Mesodermal cell (in vitro differentiated cells): ENCODE measurements at regions not wholly inside any gene's neighbourhood (a gene's known extent, or its start where the extent isn't known, plus 50 kb on each side); places are given as distances from the start of the nearest gene placed in this dataset.
A peak's percentile ranks its signal among the peaks of the same experiment; 100 is the strongest.

Source experiments
- H3K27ac ChIP-seq: 2 replicates; pipeline ENCODE4 v1.7.0; 2013; ENCODE audit warnings: mild to moderate bottlenecking, low read depth, low read length, moderate library complexity; ENCODE audit not compliant: severe bottlenecking
- H3K36me3 ChIP-seq: 2 replicates; pipeline ENCODE4 v1.7.1; 2013; ENCODE audit warnings: mild to moderate bottlenecking, low read length, moderate library complexity; ENCODE audit not compliant: control insufficient read depth, insufficient read depth
- H3K4me1 ChIP-seq: one replicate; pipeline ENCODE4 v1.7.1; 2013; ENCODE audit warnings: mild to moderate bottlenecking, low read length; ENCODE audit not compliant: insufficient read depth, control insufficient read depth, poor library complexity, severe bottlenecking
- H3K4me3 ChIP-seq: 2 replicates; pipeline ENCODE4 v1.7.0; 2013; ENCODE audit warnings: low read length, control low read depth, mild to moderate bottlenecking; ENCODE audit not compliant: insufficient read depth, poor library complexity, severe bottlenecking; ENCODE audit errors: extremely low read depth
- H3K9me3 ChIP-seq: 2 replicates; pipeline ENCODE4 v1.7.1; 2013; ENCODE audit warnings: mild to moderate bottlenecking, low read length, moderate library complexity; ENCODE audit not compliant: control insufficient read depth
- WGBS, 2 experiments: methylation state at CpG; one replicate each; pipeline ENCODE4 v1.1.5; 2013; ENCODE audit warnings: missing lambda C conversion rate in 2 of 2; ENCODE audit not compliant: insufficient coverage in 2 of 2; 5-methylcytosine and 5-hydroxymethylcytosine counted together

DNA sequence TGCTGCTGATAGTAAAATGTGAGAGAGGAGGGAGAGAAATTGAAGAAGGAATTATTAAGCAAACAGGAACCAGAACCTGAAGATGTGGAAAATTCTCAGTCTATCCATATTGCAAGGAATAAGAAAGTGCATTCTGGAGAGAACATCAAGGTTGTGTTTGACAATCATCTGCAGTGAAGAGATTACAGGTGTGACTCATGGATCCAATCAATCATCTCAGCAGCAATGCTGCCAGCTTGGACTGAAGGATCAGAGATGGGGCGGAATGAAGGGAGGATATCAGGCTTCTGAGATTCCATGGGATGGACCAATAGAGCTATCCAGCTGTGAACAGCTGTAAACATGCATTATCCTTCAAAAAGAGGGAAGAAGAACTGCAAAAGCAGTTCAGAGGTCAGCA is 247.3 kb downstream of the LPIN1 start:
- 100% methylated on average over 1 of the region's 1 CpG for WGBS, 2 experiments
- H3K36me3 ChIP-seq, result no peaks in the 10 kb centered on the region
- no peak overlapping the region for H3K27ac ChIP-seq
- no peak overlapping the region for H3K4me3 ChIP-seq
- no peaks in the 10 kb centered on the region for H3K9me3 ChIP-seq
- peaks cover 4% of the 10 kb centered on the region for H3K4me1 ChIP-seq

DNA sequence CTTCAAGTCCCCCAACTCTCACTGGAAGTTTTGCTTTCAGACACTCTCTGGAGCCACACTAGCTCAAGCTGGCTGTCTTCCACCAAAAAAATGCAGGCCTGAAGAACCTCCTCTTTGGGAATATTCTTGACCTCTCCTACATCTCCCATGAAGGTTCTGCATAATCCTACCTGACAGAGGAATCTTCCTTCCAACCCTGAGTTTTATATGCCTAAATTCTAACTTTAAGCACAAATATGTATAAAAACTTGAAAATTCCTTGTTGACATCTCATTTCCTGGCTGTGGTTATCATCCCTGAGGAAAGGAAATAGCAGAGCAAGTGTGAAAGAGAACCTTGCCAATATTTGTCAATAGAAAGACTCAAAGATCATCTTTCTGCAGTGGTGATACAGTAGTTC is 249.0 kb downstream of the LPIN1 start:
- no peak overlapping the region for H3K27ac ChIP-seq
- H3K9me3 ChIP-seq, result no peaks in the 10 kb centered on the region
- H3K4me1 ChIP-seq, result peaks cover 7% of the 10 kb centered on the region
- H3K36me3 ChIP-seq, result no peaks in the 10 kb centered on the region
- H3K4me3 ChIP-seq, result no peak overlapping the region

GRCh38 chr2:11996618-11997017 is 250.2 kb downstream of the LPIN1 start:
- H3K36me3 ChIP-seq, result no peaks in the 10 kb centered on the region
- no peak overlapping the region for H3K4me3 ChIP-seq
- H3K27ac ChIP-seq, result no peak overlapping the region
- H3K4me1 ChIP-seq, result peaks cover 7% of the 10 kb centered on the region
- no peaks in the 10 kb centered on the region for H3K9me3 ChIP-seq

GRCh38 chr2:11997142-11997541 is 250.7 kb downstream of the LPIN1 start:
- no peaks in the 10 kb centered on the region for H3K9me3 ChIP-seq
- H3K27ac ChIP-seq, result no peak overlapping the region
- peaks cover 7% of the 10 kb centered on the region for H3K4me1 ChIP-seq
- H3K4me3 ChIP-seq, result no peak overlapping the region
- no peaks in the 10 kb centered on the region for H3K36me3 ChIP-seq

DNA sequence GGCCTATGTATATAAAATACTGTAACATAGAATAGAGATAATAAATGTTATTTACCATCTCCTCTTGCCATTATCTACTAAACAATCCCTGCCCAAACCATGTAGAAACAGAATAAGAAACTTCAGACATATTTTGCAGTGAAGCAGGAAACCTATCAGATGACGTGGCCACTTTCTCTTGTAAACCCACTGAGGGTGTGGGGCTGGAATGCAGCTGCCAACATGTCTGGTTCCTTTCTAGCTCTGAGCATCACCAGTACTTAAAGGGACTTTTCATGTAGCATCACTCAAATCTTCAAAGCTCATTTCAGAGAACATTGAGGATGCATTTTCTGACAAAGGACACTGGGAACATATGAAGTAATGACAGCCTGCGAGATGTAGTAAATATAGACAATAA is 251.8 kb downstream of the LPIN1 start:
- H3K4me1 ChIP-seq, result peaks cover 7% of the 10 kb centered on the region

GRCh38 chr2:11998626-11999378 is 252.4 kb downstream of the LPIN1 start:
- no peak overlapping the region for H3K27ac ChIP-seq
- H3K36me3 ChIP-seq, result no peaks in the 10 kb centered on the region
- H3K4me3 ChIP-seq, result no peak overlapping the region
- H3K4me1 ChIP-seq, result peaks cover 7% of the 10 kb centered on the region
- WGBS, 2 experiments, result 93 to 97% methylated on average over 2 to 4 of the region's 4 CpGs
- no peaks in the 10 kb centered on the region for H3K9me3 ChIP-seq

More for the DNA sequence above, 251.8 kb downstream of the LPIN1 start:
- H3K27ac ChIP-seq, result no peak overlapping the region
- WGBS, 2 experiments, result 85 to 100% methylated on average over 1 of the region's 2 CpGs
- H3K4me3 ChIP-seq, result no peak overlapping the region
- H3K36me3 ChIP-seq, result no peaks in the 10 kb centered on the region
- no peaks in the 10 kb centered on the region for H3K9me3 ChIP-seq

GRCh38 chr2:12001621-12002020 is 255.2 kb downstream of the LPIN1 start:
- H3K9me3 ChIP-seq, result no peaks in the 10 kb centered on the region
- peaks cover 11% of the 10 kb centered on the region for H3K4me1 ChIP-seq
- no peak overlapping the region for H3K4me3 ChIP-seq
- H3K27ac ChIP-seq, result no peak overlapping the region
- 100% methylated on average over 1 of the region's 1 CpG; no CpG with 5 or more reads in 1 of the 2 experiments for WGBS, 2 experiments
- no peaks in the 10 kb centered on the region for H3K36me3 ChIP-seq

DNA sequence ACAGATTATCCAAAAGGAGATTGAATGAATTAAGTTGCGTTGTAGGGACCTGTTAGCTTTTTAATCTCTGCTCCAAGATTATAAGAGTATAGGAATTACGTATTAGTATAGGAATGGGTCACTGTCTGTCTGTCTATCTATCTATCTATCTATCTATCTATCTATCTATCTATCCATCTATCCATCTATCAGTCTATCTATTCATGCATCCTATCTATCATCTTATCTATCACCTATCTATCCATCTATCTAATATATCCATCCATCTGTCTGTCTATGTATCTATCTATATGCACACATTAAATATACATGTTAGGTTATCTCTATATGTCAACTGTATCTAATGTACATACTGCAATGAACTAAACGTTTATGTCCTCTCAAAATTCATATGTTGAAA is 255.8 kb downstream of the LPIN1 start:
- 100% methylated on average over 1 of the region's 3 CpGs; no CpG with 5 or more reads in 1 of the 2 experiments for WGBS, 2 experiments
- Histone ChIP-seq H3K27ac (no peak overlapping the region), H3K36me3 (no peaks in the 10 kb centered on the region), H3K4me1 (peaks cover 17% of the 10 kb centered on the region), H3K9me3 (no peaks in the 10 kb centered on the region), H3K4me3 (no peak overlapping the region)

GRCh38 chr2:12004713-12005112 is 258.3 kb downstream of the LPIN1 start:
- no peaks in the 10 kb centered on the region for H3K9me3 ChIP-seq
- H3K4me1 ChIP-seq, result peaks cover 25% of the 10 kb centered on the region
- H3K4me3 ChIP-seq, result no peak overlapping the region
- H3K27ac ChIP-seq, result no peak overlapping the region
- WGBS, 2 experiments, result 88 to 100% methylated on average over 3 to 6 of the region's 6 CpGs
- H3K36me3 ChIP-seq, result no peaks in the 10 kb centered on the region

DNA sequence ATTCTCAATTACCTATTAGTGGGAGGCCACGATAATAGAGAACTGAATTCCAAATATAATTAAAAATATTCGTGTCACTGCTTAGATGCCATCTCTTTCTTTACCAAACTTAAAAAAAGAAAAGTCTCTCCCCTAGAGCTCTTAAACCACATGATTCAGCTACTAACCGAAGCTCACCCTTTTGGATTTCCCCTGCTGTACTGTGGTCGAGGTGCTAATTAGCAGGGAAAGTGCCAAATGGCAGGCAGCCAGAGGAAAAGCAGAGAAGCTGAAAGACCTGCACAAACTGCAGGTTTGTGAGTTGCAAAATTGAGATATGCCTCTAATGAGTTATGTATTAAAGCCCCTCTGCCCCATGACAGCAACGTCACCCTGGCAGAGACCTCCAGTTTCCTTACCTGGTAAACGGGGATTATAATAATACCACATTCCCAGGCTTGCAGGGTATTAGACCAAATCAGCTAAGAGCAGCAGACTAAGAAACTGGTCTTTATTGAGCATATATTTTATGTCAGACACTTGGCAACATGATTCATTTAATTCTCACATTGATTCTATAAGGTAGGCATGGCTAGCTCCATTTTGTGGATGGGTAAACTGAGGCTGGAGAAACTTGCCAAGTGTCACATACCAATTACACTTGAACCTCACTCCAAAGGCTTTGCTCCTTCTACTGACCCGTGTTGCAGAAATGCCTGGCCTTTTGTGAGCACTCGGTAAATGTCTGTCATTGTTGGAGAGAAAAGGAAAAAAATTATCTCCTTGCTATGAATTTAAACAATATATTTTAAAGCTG is 259.7 kb downstream of the LPIN1 start:
- H3K36me3 ChIP-seq, result no peaks in the 10 kb centered on the region
- no peaks in the 10 kb centered on the region for H3K9me3 ChIP-seq
- peaks cover 25% of the 10 kb centered on the region for H3K4me1 ChIP-seq
- H3K4me3 ChIP-seq, result no peak overlapping the region
- 50 to 68% methylated on average over 2 to 6 of the region's 8 CpGs for WGBS, 2 experiments
- peak overlapping the region; percentile 90 for H3K27ac ChIP-seq

GRCh38 chr2:12006850-12007249 is 260.4 kb downstream of the LPIN1 start:
- Histone ChIP-seq H3K4me3 (no peak overlapping the region), H3K4me1 (peaks cover 25% of the 10 kb centered on the region), H3K9me3 (no peaks in the 10 kb centered on the region), H3K36me3 (no peaks in the 10 kb centered on the region), H3K27ac (peak overlapping the region; percentile 90)
- WGBS, 2 experiments, result 24 to 34% methylated on average over 4 of the region's 4 CpGs
